Body of pancreas (tissue), 4 donors: ENCODE measurements at regions not wholly inside any gene's neighbourhood (a gene's known extent, or its start where the extent isn't known, plus 50 kb on each side); places are given as distances from the start of the nearest gene placed in this dataset.

Experiments used
- ATAC-seq: fragments of 150-250 bp; one replicate; pipeline ENCODE4 v1.9.1; 2016
- DNase-seq, 4 donors: peaks; one replicate each; pipeline ENCODE4 v3.0.0-alpha.2; 2019
- H3K27ac ChIP-seq, 4 donors: fragments of 200-600 bp; sonication (generic); 1 replicate in 3 of 4; 2 replicates in 1 of 4; pipeline versions ENCODE4 v1.5.1 to v1.6.1; 2016 to 2019; ENCODE audit warnings: mild to moderate bottlenecking in 1 of 4, mixed read lengths in 1 of 4, moderate library complexity in 1 of 4
- H3K27me3 ChIP-seq, 2 donors: fragments of 200-600 bp; sonication (generic); one replicate each; pipeline ENCODE4 v1.6.0; 2016; ENCODE audit warnings: mild to moderate bottlenecking in 1 of 2
- H3K36me3 ChIP-seq, 2 donors: fragments of 200-600 bp; sonication (generic); replicated peaks in 1 of 2; 2 replicates each; pipeline ENCODE4 v1.5.1; 2016; ENCODE audit warnings: low read depth in 2 of 2; ENCODE audit not compliant: insufficient read depth in 1 of 2
- H3K4me1 ChIP-seq: fragments of 200-600 bp; sonication (generic); one replicate; pipeline ENCODE4 v1.6.0; 2016
- H3K4me3 ChIP-seq, 2 donors: fragments of 200-600 bp; sonication (generic); 1 replicate in 1 of 2; 2 replicates in 1 of 2; pipeline ENCODE4 v1.5.1; 2016 to 2019
- H3K9me3 ChIP-seq, 3 donors: fragments of 200-600 bp; sonication (generic); 1 replicate in 2 of 3; 2 replicates in 1 of 3; pipeline ENCODE4 v1.5.1; 2016
- CTCF ChIP-seq, 7 experiments: fragments of 450-650 bp in 4 of 7; fragments of 200-600 bp in 3 of 7; sonication (generic) in 3 of 7; IDR thresholded peaks; one replicate each; pipeline ENCODE4 v1.5.1; 2016 to 2019; ENCODE audit warnings: antibody characterized with exemption in 7 of 7
- POLR2A ChIP-seq, 3 donors: fragments of 450-650 bp; IDR thresholded peaks; one replicate each; pipeline ENCODE4 v1.6.1; 2016; ENCODE audit warnings: antibody characterized with exemption in 3 of 3, mild to moderate bottlenecking in 2 of 3
- WGBS, 2 donors: methylation state at CpG; one replicate each; pipeline ENCODE4 v1.1.5; 2017; 5-methylcytosine and 5-hydroxymethylcytosine counted together
- intact Hi-C: fragments of 100-400 bp; cut with DNase I; formaldehyde crosslinking; loops from one replicate; pipeline ENCODE4 v1.15.1; 2023

GRCh38 chr2:140061240-140061639 lies 1281.0 kb upstream of the NXPH2 start:
- no peak for DNase-seq
- ATAC-seq = no peak
- TF ChIP-seq POLR2A (IDR thresholded peaks at IDR 0.05) (no peak), CTCF (IDR thresholded peaks at IDR 0.05) (no peak)
- Histone ChIP-seq H3K4me3 (no peak overlapping the region), H3K4me1 (no peaks in the 10 kb centered on the region), H3K27me3 (no peaks in the 10 kb centered on the region), H3K36me3 (no peaks in the 10 kb centered on the region), H3K9me3 (no peaks in the 10 kb centered on the region), H3K27ac (no peak overlapping the region)
- intact Hi-C loops = no loop called here
- 86% methylated on average over 1 of the region's 1 CpG for WGBS, 2 donors

GRCh38 chr2:140057928-140058327 lies 1277.7 kb upstream of the NXPH2 start:
- WGBS, 2 donors = 22 to 50% methylated on average over 1 of the region's 1 CpG

GRCh38 chr2:140041811-140042210 lies 1261.6 kb upstream of the NXPH2 start:
- Histone ChIP-seq H3K9me3 (no peaks in the 10 kb centered on the region), H3K4me3 (no peak overlapping the region), H3K4me1 (no peaks in the 10 kb centered on the region), H3K27me3 (no peaks in the 10 kb centered on the region), H3K36me3 (no peaks in the 10 kb centered on the region), H3K27ac (no peak overlapping the region)
- no peak for DNase-seq
- intact Hi-C loops = no loop called here
- no peak for ATAC-seq
- TF ChIP-seq CTCF (IDR thresholded peaks at IDR 0.05) (no peak), POLR2A (IDR thresholded peaks at IDR 0.05) (no peak)

More at GRCh38 chr2:140057928-140058327, 1277.7 kb upstream of the NXPH2 start:
- ATAC-seq (no peak), DNase-seq (no peak)
- Histone ChIP-seq H3K27me3 (no peaks in the 10 kb centered on the region), H3K36me3 (no peaks in the 10 kb centered on the region), H3K4me3 (no peak overlapping the region), H3K9me3 (no peaks in the 10 kb centered on the region), H3K4me1 (no peaks in the 10 kb centered on the region), H3K27ac (no peak overlapping the region)
- intact Hi-C loops = no loop called here
- TF ChIP-seq CTCF (IDR thresholded peaks at IDR 0.05) (no peak), POLR2A (IDR thresholded peaks at IDR 0.05) (no peak)

- TF ChIP-seq CTCF (IDR thresholded peaks at IDR 0.05) (no peak), POLR2A (IDR thresholded peaks at IDR 0.05) (no peak)
- H3K27me3 ChIP-seq = no peaks in the 10 kb centered on the region
- no peak overlapping the region for H3K27ac ChIP-seq
- no peaks in the 10 kb centered on the region for H3K36me3 ChIP-seq
- no peak overlapping the region for H3K4me3 ChIP-seq
- H3K4me1 ChIP-seq = no peaks in the 10 kb centered on the region
- intact Hi-C loops = no loop called here
- H3K9me3 ChIP-seq = no peaks in the 10 kb centered on the region
- DNase-seq = no peak
- 52 to 67% methylated on average over 1 of the region's 1 CpG for WGBS, 2 donors
- ATAC-seq = no peak
Observed at GRCh38 chr2:140041239-140041638, 1261.0 kb upstream of the NXPH2 start.

- intact Hi-C loops = no loop called here
- ATAC-seq (no peak), DNase-seq (no peak)
- 58% methylated on average over 2 of the region's 2 CpGs for WGBS, 2 donors
- Histone ChIP-seq H3K27me3 (no peaks in the 10 kb centered on the region), H3K36me3 (no peaks in the 10 kb centered on the region), H3K4me3 (no peak overlapping the region), H3K27ac (no peak overlapping the region), H3K9me3 (no peaks in the 10 kb centered on the region), H3K4me1 (no peaks in the 10 kb centered on the region)
- TF ChIP-seq POLR2A (IDR thresholded peaks at IDR 0.05) = no peak
Observed at GRCh38 chr2:140033638-140034037, 1253.4 kb upstream of the NXPH2 start.
